ENCODE measurements at regions not wholly inside any gene's neighbourhood (a gene's known extent, or its start where the extent isn't known, plus 50 kb on each side); places are given as distances from the start of the nearest gene placed in this dataset.

- no peak for TF ChIP-seq EZH2 (IDR thresholded peaks at IDR 0.05; ENCODE audit: borderline replicate concordance, insufficient read depth, low read depth, low read length, poor library complexity, severe bottlenecking)
- TF ChIP-seq CTCF (IDR thresholded peaks at IDR 0.05), result no peak
These were observed 62.2 kb upstream of the IL33 start for GRCh38 chr9:6153425-6153824.

All from B cell (primary cell).